ENCODE measurements at regions not wholly inside any gene's neighbourhood (a gene's known extent, or its start where the extent isn't known, plus 50 kb on each side); places are given as distances from the start of the nearest gene placed in this dataset.

DNA sequence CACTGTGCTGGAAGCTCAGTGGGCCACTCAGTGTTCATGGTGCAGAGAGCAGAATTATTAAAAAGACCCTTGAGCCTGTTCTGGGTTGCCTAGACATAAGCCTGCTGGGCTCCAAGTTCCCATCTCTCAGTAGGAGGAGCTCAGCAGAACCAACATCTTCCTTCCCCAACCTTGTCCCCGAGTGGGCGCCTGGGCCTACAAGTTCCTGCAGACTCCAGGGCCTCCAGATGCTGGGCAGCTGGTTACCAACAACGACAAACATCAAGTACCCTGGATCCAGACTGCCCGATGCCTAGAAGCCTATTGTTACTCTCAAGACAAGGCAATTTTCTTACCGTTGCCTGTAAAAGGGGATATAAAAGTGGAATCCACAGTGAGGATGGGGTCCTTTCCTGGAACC, 214.2 kb downstream of the HAUS1 start:
- TF ChIP-seq PPARA (CRISPR knock-in tag; IDR thresholded peaks at IDR 0.05; ENCODE audit: borderline replicate concordance) (no peak), ZFP3 (CRISPR knock-in tag; IDR thresholded peaks at IDR 0.05) (no peak), CSDC2 (CRISPR knock-in tag; IDR thresholded peaks at IDR 0.05) (no peak), RARB (CRISPR knock-in tag; IDR thresholded peaks at IDR 0.05) (no peak), BACH2 (CRISPR knock-in tag; IDR thresholded peaks at IDR 0.05; ENCODE audit: borderline replicate concordance) (no peak), ZFP30 (CRISPR knock-in tag; IDR thresholded peaks at IDR 0.05) (no peak), TCF4 (CRISPR knock-in tag; IDR thresholded peaks at IDR 0.05; ENCODE audit: borderline replicate concordance) (no peak), ZNF565 (CRISPR knock-in tag; conservative IDR thresholded peaks at IDR 0.05; ENCODE audit: low read depth) (no peak)
- TF ChIP-seq, protein P1, sequence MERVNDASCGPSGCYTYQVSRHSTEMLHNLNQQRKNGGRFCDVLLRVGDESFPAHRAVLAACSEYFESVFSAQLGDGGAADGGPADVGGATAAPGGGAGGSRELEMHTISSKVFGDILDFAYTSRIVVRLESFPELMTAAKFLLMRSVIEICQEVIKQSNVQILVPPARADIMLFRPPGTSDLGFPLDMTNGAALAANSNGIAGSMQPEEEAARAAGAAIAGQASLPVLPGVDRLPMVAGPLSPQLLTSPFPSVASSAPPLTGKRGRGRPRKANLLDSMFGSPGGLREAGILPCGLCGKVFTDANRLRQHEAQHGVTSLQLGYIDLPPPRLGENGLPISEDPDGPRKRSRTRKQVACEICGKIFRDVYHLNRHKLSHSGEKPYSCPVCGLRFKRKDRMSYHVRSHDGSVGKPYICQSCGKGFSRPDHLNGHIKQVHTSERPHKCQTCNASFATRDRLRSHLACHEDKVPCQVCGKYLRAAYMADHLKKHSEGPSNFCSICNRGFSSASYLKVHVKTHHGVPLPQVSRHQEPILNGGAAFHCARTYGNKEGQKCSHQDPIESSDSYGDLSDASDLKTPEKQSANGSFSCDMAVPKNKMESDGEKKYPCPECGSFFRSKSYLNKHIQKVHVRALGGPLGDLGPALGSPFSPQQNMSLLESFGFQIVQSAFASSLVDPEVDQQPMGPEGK (CRISPR knock-in tag; IDR thresholded peaks at IDR 0.05; ENCODE audit: borderline replicate concordance): no peak
- TF ChIP-seq, protein P2, sequence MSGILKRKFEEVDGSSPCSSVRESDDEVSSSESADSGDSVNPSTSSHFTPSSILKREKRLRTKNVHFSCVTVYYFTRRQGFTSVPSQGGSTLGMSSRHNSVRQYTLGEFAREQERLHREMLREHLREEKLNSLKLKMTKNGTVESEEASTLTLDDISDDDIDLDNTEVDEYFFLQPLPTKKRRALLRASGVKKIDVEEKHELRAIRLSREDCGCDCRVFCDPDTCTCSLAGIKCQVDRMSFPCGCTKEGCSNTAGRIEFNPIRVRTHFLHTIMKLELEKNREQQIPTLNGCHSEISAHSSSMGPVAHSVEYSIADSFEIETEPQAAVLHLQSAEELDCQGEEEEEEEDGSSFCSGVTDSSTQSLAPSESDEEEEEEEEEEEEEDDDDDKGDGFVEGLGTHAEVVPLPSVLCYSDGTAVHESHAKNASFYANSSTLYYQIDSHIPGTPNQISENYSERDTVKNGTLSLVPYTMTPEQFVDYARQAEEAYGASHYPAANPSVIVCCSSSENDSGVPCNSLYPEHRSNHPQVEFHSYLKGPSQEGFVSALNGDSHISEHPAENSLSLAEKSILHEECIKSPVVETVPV (CRISPR knock-in tag; IDR thresholded peaks at IDR 0.05): no peak
- TF ChIP-seq, protein P3, sequence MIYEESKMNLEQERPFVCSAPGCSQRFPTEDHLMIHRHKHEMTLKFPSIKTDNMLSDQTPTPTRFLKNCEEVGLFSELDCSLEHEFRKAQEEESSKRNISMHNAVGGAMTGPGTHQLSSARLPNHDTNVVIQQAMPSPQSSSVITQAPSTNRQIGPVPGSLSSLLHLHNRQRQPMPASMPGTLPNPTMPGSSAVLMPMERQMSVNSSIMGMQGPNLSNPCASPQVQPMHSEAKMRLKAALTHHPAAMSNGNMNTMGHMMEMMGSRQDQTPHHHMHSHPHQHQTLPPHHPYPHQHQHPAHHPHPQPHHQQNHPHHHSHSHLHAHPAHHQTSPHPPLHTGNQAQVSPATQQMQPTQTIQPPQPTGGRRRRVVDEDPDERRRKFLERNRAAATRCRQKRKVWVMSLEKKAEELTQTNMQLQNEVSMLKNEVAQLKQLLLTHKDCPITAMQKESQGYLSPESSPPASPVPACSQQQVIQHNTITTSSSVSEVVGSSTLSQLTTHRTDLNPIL (CRISPR knock-in tag; IDR thresholded peaks at IDR 0.05; ENCODE audit: low read depth): no peak
- TF ChIP-seq, protein P4, sequence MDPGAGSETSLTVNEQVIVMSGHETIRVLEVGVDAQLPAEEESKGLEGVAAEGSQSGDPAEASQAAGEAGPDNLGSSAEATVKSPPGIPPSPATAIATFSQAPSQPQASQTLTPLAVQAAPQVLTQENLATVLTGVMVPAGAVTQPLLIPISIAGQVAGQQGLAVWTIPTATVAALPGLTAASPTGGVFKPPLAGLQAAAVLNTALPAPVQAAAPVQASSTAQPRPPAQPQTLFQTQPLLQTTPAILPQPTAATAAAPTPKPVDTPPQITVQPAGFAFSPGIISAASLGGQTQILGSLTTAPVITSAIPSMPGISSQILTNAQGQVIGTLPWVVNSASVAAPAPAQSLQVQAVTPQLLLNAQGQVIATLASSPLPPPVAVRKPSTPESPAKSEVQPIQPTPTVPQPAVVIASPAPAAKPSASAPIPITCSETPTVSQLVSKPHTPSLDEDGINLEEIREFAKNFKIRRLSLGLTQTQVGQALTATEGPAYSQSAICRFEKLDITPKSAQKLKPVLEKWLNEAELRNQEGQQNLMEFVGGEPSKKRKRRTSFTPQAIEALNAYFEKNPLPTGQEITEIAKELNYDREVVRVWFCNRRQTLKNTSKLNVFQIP (CRISPR knock-in tag; IDR thresholded peaks at IDR 0.05; ENCODE audit: borderline replicate concordance, low read depth): no peak

All from SK-N-SH treated with all-trans-retinoic acid at 6 μM for 48 hours (cell line).